GM12891 (cell line): ENCODE measurements at regions not wholly inside any gene's neighbourhood (a gene's known extent, or its start where the extent isn't known, plus 50 kb on each side); places are given as distances from the start of the nearest gene placed in this dataset.

Experiments
- POLR2A ChIP-seq: IDR thresholded peaks from 2 replicates; pipeline ENCODE4 v1.6.1; 2011; ENCODE audit warnings: low read depth, low read length, control low read depth
- POLR2AphosphoS5 ChIP-seq: IDR thresholded peaks from 2 replicates; pipeline ENCODE4 v1.6.1; 2011; ENCODE audit warnings: low read depth, low read length, control low read depth
- SPI1 ChIP-seq: IDR thresholded peaks from 2 replicates; pipeline ENCODE4 v1.6.1; 2011; ENCODE audit warnings: low read depth, low read length, control low read depth
- TAF1 ChIP-seq: IDR thresholded peaks from 2 replicates; pipeline ENCODE4 v1.6.1; 2011; ENCODE audit warnings: low read depth, low read length, control low read depth

DNA sequence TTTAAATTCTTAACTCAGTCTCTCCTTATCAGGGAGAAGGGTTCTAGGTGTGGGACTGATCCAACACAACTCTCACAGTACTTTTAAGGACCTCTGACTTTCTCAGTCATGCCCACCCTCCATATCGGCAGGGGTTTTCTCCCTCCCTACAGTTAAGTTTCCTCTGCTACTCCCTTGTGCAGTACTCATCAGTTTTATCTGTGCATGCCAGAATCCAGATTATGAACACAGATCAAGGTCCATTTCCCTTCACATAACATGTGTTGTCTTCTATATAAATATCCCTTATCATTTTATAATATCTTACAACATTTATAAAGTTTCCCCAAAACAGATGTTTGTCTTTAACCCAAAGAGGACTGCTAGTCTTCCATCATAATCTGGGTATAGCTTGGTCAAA lies 986.5 kb upstream of the ARRDC3 start:
- TF ChIP-seq POLR2A (no peak), POLR2AphosphoS5 (no peak), TAF1 (no peak), SPI1 (no peak)
